NB4 (cell line): ENCODE measurements at regions not wholly inside any gene's neighbourhood (a gene's known extent, or its start where the extent isn't known, plus 50 kb on each side); places are given as distances from the start of the nearest gene placed in this dataset.

ENCODE experiments used
- CTCF ChIP-seq: IDR thresholded peaks from one replicate; pipeline ENCODE4 v1.5.1; 2012; ENCODE audit warnings: low read depth, low read length
- MAX ChIP-seq: IDR thresholded peaks from 2 replicates; pipeline ENCODE4 v1.6.1; 2011; ENCODE audit warnings: low read depth, low read length
- MYC ChIP-seq: IDR thresholded peaks from 2 replicates; pipeline ENCODE4 v1.6.1; 2011; ENCODE audit warnings: low read depth, low read length
- POLR2A ChIP-seq: IDR thresholded peaks from 2 replicates; pipeline ENCODE4 v1.6.1; 2011; ENCODE audit warnings: mild to moderate bottlenecking; ENCODE audit not compliant: insufficient read length; ENCODE audit errors: extremely low read depth

GRCh38 chr1:195970209-195970608 lies 638.0 kb downstream of the KCNT2 start:
- TF ChIP-seq CTCF (no peak), MAX (no peak), POLR2A (no peak), MYC (no peak)
